Fibroblast of pulmonary artery (primary cell): ENCODE measurements at regions not wholly inside any gene's neighbourhood (a gene's known extent, or its start where the extent isn't known, plus 50 kb on each side); places are given as distances from the start of the nearest gene placed in this dataset.

ENCODE experiments used
- DNase-seq: peaks from one replicate; pipeline ENCODE4 v3.0.0-alpha.2; 2010; ENCODE audit warnings: low read depth
- H3K4me3 ChIP-seq: replicated peaks from 2 replicates; pipeline ENCODE4 v1.5.1; 2011; ENCODE audit warnings: low read depth, mild to moderate bottlenecking, control low read depth, low read length, moderate library complexity
- CTCF ChIP-seq: IDR thresholded peaks from 2 replicates; pipeline ENCODE4 v1.5.1; 2011; ENCODE audit warnings: mild to moderate bottlenecking, control low read depth, low read length, inconsistent platforms; ENCODE audit errors: missing control alignments

- no peak for TF ChIP-seq CTCF
- H3K4me3 ChIP-seq = no peak overlapping the region
- DNase-seq = no peak
These were observed 50.4 kb upstream of the TBL1X start for GRCh38 chrX:9414416-9414815.
